ENCODE measurements at regions not wholly inside any gene's neighbourhood (a gene's known extent, or its start where the extent isn't known, plus 50 kb on each side); places are given as distances from the start of the nearest gene placed in this dataset.

- TF ChIP-seq CHD2 (IDR thresholded peaks at IDR 0.05; ENCODE audit: low read depth, low read length): no peak
- TF ChIP-seq ZNF3 (CRISPR knock-in tag; IDR thresholded peaks at IDR 0.05): no peak
- no peak for TF ChIP-seq ARNTL (CRISPR knock-in tag; IDR thresholded peaks at IDR 0.05)
- TF ChIP-seq PHF8 (CRISPR knock-in tag; IDR thresholded peaks at IDR 0.05): no peak
- TF ChIP-seq POLR2AphosphoS5 (IDR thresholded peaks at IDR 0.05; ENCODE audit: low read depth, low read length): no peak
- TF ChIP-seq ZNF224 (CRISPR knock-in tag; IDR thresholded peaks at IDR 0.05): no peak
- no peak for TF ChIP-seq ZNF251 (CRISPR knock-in tag; IDR thresholded peaks at IDR 0.05)
- TF ChIP-seq TCF7 (IDR thresholded peaks at IDR 0.05; ENCODE audit: low read depth): no peak
Measured at GRCh38 chr14:40219032-40219431, 786.8 kb upstream of the FBXO33 start.

Data from HepG2 (cell line).